CD4-positive, alpha-beta T cell treated with Interleukin-15 for 1 hour (primary cell): ENCODE measurements at regions not wholly inside any gene's neighbourhood (a gene's known extent, or its start where the extent isn't known, plus 50 kb on each side); places are given as distances from the start of the nearest gene placed in this dataset.
A peak's percentile ranks its signal among the peaks of the same experiment; 100 is the strongest.
"Not testable (repeated sequence)": the region's sequence is repeated elsewhere in the genome, so short reads cannot be mapped to it uniquely, and the experiment has no call there.

Experiments used
- DNase-seq: peaks from one replicate; pipeline ENCODE4 v3.0.0-alpha.2; 2020

DNA sequence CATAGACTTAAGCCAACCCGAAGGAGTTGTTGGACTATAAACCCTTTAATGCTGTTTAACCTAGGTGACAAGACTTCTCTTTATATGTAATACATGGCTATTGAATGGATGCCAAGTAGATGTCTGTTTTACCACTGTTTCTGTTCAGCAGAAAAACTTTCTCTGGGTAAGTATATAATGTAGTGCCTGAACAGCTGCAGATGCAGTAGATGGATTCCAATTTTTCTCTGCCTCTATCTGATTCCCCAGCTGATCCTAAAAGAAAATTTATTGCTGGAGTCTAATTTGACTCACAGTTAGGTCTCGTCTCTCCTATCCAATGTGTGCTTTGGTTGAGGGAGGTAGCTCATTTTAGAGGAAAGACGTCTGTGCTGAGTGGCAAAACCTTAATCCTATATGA is 256.5 kb upstream of the CBLB start:
- no peak for DNase-seq

- DNase-seq: no peak
Measured at GRCh38 chr3:106126067-106126845, 257.4 kb upstream of the CBLB start.

DNA sequence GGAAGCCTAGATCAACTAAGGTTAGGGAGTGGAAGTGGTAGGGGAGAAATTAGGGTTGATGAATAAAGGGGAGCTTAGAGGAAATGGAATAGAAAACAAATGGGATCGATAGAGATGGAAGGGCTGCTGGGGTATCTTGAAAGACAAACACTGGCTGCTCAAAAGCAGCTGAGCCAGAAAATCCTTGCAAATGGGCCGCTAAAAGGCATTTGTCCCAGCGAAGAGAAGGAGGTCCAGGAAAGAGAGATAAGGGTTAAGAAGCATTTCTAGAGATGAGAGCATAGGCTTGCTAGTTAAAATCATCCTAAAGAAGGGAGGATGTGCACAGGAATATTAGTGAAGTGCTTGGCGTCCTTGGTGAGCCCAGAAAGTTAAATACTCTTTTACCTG is 258.0 kb upstream of the CBLB start:
- no peak for DNase-seq

GRCh38 chr3:106129939-106130338 is 261.1 kb upstream of the CBLB start:
- DNase-seq: no peak

DNA sequence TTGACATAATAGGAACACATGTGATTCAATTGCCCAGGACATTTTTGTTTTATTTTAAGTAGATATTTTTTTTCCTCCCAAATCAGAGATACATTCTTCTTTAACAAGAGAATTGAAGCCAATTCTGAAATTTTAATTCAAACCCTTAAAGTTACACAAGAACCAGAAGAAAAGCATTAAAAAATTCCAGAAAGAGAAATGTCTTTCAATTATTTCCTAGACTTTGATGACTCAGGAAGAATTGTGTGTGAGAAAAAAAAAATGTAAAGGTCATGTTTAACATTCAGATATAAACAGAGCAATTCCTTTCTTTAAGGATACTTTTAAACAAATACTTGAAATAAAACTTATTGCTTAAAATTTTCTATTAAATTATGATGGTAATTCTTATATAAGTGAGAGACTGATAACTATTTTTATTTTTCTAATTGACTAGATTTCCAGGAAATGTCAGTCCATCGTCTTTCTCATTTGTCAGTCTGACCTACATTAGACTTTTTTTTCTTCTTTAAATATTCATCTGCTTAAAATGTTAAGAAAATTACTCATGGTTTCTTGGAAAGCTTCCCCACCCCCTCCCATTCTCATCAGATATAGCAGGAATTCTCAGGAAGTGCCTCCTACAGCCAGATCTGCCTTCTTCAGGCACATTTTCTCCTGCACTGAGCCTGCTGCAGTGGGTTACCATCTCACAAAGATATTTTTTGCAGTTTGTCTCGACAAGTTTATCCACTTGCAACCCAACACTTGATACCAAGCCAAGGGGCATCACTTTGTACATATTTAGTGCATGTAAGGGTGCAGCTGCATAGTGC is 261.8 kb upstream of the CBLB start:
- DNase-seq: no peak

DNA sequence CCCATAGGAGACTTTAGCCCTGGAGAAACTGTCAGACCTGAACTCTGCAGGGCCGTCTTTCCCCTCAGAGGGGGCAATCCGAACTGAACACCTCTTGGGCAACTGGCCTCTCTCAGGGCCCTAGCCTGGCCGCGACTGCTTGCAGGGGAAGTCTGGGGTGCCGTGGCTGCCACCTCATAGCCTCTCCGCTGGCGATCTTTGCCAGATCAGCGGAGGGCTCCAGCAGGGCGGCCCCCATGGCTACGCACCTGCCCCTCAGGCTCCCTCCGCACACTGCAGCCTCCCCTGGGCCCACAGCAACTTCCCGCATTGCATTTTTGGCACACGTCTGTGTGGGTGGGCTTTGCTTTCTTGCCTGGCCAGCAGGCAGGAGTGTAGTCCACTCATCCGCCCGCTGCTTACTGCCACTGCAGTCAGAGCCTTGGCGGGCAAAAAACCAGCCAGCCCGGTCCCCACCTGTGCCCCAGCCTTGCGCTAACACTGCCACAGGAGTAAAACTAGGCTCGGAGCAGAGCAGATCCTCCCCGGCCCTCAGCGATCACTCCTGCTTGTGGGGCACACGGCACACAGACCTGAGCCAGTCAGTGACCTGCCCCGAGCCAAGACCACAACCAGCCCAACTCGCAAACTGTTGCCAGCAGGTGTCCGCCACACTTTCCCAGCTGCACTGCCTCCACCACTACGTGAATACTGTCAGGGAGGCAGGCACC is 266.8 kb upstream of the CBLB start:
- no peak for DNase-seq

DNA sequence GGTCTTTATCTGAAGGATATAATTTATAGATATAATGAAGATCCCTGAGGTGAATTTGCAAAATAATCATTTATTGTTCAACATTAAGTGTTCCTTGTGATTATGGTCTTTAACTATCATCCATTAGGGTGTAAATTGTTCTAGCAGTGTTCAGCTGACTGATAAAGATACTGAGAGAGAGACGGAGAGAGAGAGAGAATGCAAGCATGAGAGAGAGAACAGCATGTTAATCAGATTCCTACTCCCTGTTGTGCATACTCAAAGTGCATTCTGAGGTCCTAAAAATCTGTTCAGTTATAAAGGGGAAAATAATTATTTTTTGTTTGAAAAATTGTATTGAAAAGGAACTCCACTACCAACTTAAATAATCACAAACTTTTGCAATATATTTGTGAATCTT is 271.0 kb upstream of the CBLB start:
- no peak for DNase-seq

GRCh38 chr3:106140431-106140830 is 271.6 kb upstream of the CBLB start:
- no peak for DNase-seq

DNA sequence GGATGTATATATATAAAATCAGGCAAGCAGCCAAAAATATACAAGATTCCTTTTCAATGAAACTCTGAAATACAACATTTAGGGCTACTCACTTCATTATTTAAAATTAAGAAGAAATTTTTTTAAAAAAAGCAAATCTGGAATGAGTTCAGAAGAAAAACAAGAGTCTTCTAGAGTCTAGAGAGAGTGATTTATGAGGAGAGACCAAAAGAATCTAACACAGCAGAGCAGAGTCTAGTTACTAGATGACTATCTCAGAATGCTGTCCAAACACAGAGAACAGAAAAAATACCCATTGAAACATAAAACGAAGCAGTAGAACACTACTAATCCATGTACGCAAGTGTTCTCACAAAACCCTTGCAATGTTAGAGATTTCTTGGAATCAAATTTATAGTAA is 275.2 kb upstream of the CBLB start:
- DNase-seq: no peak

GRCh38 chr3:106148440-106149082 is 279.7 kb upstream of the CBLB start:
- not testable (repeated sequence) for DNase-seq

DNA sequence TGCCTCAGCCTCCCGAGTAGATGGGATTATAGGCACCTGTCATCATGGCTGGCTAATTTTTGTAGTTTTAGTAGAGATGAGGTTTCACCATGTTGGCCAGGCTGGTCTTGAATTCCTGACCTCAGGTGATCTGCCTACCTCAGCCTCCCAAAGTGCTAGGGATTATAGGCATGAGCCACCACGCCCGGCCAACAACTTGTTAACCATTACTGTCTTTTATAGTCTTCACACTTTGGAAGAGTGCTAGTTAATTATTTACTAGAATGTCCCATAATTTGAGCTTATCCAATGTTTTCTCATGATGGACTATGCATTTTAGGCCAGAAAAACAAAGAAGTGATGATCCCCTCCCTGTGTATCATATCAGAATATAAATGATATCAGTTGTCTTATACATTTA is 288.6 kb upstream of the CBLB start:
- DNase-seq: no peak

GRCh38 chr3:106160396-106160795 is 291.6 kb upstream of the CBLB start:
- DNase-seq: no peak

- DNase-seq: no peak
Measured at GRCh38 chr3:106161246-106161645, 292.4 kb upstream of the CBLB start.

DNA sequence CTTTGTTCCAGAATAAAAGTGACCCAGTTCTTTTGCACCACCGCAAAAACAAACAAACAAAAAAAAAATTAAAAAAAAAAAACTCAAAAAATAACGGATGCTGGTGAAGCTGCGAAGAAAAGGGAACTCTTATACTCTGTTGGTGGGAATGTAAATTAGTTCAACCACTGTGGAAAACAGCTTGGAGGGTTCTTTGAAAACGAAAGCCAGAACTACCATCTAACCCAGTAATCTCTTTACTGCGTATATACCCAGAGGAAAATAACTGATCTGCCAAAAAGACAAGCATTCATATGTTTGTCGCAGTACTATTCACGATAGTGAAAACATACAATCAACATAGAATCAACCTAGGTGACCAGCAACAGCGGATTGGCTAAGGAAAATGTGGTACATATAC is 298.9 kb upstream of the CBLB start:
- no peak for DNase-seq

DNA sequence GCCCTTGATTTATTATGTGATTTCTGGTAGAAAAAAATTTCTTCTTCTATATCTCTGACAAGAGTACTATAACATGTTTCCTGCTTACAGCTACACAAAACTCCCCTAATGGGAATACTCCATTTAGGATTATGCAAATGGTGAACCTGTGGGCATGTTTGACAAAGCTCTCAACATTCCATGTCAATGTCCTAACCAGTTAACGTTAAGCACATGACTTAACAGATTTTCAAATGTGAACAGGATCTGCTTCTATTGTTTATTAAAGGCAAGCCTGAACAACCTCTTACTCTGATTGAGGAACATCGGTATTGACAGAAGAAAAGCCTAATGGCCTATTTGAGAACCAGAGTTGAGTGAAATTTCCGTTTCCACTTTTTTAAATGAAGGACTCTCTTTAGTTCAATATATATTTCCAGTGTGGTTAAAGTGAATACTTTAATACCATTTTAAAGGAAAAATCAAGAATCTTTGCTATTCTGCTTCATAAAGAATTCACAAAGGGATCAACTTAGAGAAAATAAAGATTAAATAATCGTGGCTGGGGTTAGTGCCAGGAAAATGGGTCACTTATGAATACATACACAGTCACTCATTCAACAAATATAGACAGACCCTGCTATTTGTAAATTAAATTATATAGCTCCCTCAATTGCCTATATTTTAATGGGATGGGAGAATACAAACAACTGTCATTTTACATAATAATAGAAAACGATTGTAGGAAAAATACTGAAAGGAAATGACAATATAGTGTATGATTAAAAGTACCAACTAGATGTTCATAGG is 300.3 kb upstream of the CBLB start:
- DNase-seq: no peak

DNA sequence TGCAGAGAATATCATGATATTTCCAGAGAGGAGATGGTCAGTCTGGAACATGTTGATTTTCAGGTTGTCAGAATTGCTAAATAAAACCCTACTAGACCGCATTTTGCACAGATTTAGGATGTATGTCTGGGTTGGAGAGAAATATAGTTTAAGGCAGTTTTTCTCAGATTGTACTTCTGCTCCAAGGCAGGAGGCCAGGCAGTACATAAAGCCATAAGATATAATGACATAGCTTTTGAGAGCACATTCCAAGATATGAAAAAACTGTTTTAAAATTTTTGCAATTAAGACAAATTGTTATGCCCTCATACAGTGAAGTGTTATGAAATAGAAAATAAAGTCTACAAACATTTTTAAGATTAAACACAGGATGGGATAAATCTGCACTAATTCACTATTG is 301.8 kb upstream of the CBLB start:
- no peak for DNase-seq

GRCh38 chr3:106172101-106172500 is 303.3 kb upstream of the CBLB start:
- DNase-seq: no peak

- no peak for DNase-seq
Measured at GRCh38 chr3:106172780-106173179, 304.0 kb upstream of the CBLB start.

GRCh38 chr3:106175276-106175675 is 306.5 kb upstream of the CBLB start:
- no peak for DNase-seq

GRCh38 chr3:106176734-106177133 is 307.9 kb upstream of the CBLB start:
- peak; percentile 47 for DNase-seq

DNA sequence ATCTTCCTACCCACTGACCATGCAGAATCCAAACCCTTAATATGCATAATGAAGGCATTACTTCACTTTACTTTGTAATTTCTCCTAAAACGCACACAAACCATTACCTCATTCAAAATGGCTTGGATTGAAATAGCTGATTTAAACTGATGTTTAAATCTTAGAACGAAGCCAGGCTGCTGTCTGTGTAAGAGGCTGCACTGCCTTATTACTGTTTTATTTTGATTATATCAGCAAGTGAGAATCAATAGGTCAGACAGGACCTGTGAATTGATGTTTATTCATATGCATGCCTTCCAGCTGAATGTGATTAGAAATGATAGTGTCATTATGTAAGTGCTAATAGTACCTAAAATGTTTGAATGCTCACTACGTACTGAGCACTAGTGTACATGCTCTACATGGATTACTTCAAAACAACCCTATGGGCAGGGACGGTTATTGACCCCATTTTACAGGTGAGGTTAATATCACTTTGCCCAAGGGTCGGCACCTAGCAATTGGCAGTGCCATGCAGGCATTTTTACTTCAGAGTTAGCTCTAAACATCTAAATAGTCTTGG is 314.2 kb upstream of the CBLB start:
- DNase-seq: no peak

- DNase-seq: no peak
Measured at GRCh38 chr3:106183762-106184391, 315.1 kb upstream of the CBLB start.
